ENCODE measurements at regions not wholly inside any gene's neighbourhood (a gene's known extent, or its start where the extent isn't known, plus 50 kb on each side); places are given as distances from the start of the nearest gene placed in this dataset.

DNA sequence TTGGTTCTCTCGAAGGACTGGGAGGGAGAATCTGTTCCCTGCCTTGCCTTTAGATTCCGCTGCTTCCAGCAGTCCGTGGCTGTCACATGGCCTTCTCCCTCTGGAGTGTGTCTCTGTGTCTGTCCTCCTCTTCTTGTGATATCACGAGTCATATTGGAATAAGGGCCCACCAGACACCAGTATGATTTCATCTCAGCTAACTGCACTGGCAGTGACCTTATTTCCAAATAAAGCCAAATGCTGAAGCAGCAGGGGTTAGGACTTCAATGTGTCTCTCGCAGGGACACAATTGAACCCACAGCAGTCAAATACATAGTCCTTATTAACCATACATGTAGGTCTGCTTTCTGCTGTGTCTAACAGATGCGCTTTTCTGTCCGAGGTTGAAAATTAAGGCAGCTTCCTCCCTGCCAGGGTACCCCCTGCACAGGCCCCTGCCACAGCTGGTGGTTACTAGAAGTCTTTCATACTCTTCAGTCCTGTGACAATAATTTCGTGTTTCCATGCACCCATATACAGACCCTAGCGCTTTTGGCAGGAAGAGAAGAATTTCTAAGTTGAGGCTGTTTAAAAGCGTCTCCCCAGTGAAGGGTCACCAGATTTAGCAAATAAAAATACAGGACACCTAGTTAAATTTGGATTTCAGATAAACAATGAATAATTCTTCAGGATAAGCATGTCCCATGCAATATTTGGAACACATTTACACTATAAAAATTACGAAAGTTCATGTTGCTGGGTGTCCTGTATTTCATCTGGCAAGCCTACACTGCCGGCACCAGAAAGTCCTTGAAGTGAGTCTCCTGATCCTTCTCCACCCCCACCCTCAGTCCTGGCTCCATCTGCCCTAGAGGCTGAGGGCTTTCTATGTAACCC, 182.1 kb downstream of the ETS2 start:
- Histone ChIP-seq H3K23ac (ENCODE audit: low read depth, low read length, poor library complexity) (no peak overlapping the region), H3K27me3 (ENCODE audit: control insufficient read depth in 3 of 3, insufficient read depth in 3 of 3, low read depth in 1 of 3, low read length in 3 of 3) (no peaks in the 10 kb centered on the region), H3K4me2 (ENCODE audit: insufficient read depth, low read length, poor library complexity, severe bottlenecking) (no peak overlapping the region), H3K79me1 (ENCODE audit: low read depth, low read length) (no peaks in the 10 kb centered on the region), H3K4ac (ENCODE audit: low read length) (no peak overlapping the region), H2AK5ac (ENCODE audit: low read depth, low read length) (no peak overlapping the region), H3K36me3 (replicated peaks in 1 of 2; ENCODE audit: control insufficient read depth in 2 of 2, insufficient read depth in 2 of 2, low read length in 2 of 2) (no peaks in the 10 kb centered on the region), H3K9me3 (replicated peaks in 1 of 2; ENCODE audit: control insufficient read depth in 2 of 2, insufficient read depth in 1 of 2, low read depth in 1 of 2, low read length in 2 of 2) (no peaks in the 10 kb centered on the region), H3K4me1 (ENCODE audit: control insufficient read depth in 2 of 2, insufficient read depth in 1 of 2, low read depth in 1 of 2, low read length in 2 of 2) (peaks cover 30 to 44% of the 10 kb centered on the region in 2 donors), H4K8ac (ENCODE audit: low read depth, low read length) (no peak overlapping the region), H2BK15ac (ENCODE audit: low read length) (no peak overlapping the region), H2BK5ac (ENCODE audit: low read length) (no peak overlapping the region), H3K14ac (ENCODE audit: low read length) (no peak overlapping the region), H2BK12ac (ENCODE audit: low read length) (no peak overlapping the region), H3K4me3 (ENCODE audit: low read length in 2 of 2) (no peak overlapping the region), H4K91ac (ENCODE audit: low read depth, low read length, poor library complexity) (no peak overlapping the region), H2BK120ac (ENCODE audit: low read depth, low read length) (no peak overlapping the region), H2AFZ (ENCODE audit: low read length) (peak overlapping the region; percentile 78), H3K27ac (replicated peaks; ENCODE audit: low read length) (no peak overlapping the region), H3K9ac (ENCODE audit: low read depth, low read length, poor library complexity) (no peak overlapping the region), H3K18ac (ENCODE audit: low read length) (no peak overlapping the region)
- no CpG with 5 or more reads among the region's 12 CpGs for WGBS, 2 donors (ENCODE audit: extremely low coverage in 2 of 2, insufficient read length in 2 of 2, insufficient replicate concordance in 1 of 2)
- DNase-seq (ENCODE audit: low spot score): no peak

DNA sequence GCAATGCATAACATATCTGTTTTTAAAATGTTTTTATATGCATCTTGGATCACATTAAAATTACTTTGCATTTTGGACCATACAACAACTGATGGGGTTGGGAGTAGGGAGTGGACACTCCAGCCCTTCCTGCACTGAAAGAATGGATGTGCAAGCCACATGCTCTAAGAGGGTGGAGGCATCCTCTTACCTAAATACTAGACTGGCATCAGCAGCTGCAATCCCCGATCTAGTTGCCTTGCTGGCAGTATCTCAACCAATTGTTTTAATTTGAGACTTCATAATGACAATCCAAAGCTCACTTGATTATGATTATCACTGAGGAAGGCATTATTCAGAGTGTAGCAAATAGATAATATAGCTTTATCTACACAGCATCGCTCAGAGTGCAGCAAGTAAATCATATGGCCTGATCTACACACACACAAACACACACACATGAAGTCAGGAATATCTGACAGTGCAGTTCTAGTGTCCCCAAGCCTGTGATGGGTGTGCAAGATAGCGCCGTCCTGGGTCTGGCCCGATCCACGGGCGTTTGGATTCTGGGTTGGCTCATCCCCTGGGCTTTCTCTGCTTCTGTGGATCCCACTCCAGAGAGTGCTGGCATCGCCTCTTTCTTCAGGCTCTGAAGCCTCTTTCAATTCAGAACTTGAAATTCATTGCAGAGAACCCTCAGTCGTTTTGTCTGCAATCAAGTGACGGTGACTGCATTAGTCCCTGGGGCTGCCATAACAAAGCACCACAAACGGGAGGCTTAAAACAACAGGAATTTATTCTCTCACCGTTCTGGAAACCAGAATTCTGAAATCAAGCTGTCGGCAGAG, 181.3 kb downstream of the ETS2 start:
- Histone ChIP-seq H3K27ac (replicated peaks; ENCODE audit: low read length) (no peak overlapping the region), H4K91ac (ENCODE audit: low read depth, low read length, poor library complexity) (no peak overlapping the region), H3K4me2 (ENCODE audit: insufficient read depth, low read length, poor library complexity, severe bottlenecking) (no peak overlapping the region), H3K36me3 (replicated peaks in 1 of 2; ENCODE audit: control insufficient read depth in 2 of 2, insufficient read depth in 2 of 2, low read length in 2 of 2) (no peaks in the 10 kb centered on the region), H3K18ac (ENCODE audit: low read length) (no peak overlapping the region), H3K4ac (ENCODE audit: low read length) (no peak overlapping the region), H3K23ac (ENCODE audit: low read depth, low read length, poor library complexity) (no peak overlapping the region), H2BK120ac (ENCODE audit: low read depth, low read length) (no peak overlapping the region), H3K4me3 (ENCODE audit: low read length in 2 of 2) (no peak overlapping the region), H2AK5ac (ENCODE audit: low read depth, low read length) (no peak overlapping the region), H2AFZ (ENCODE audit: low read length) (peak overlapping the region; percentile 78), H3K9ac (ENCODE audit: low read depth, low read length, poor library complexity) (no peak overlapping the region), H3K79me1 (ENCODE audit: low read depth, low read length) (no peaks in the 10 kb centered on the region), H3K4me1 (ENCODE audit: control insufficient read depth in 2 of 2, insufficient read depth in 1 of 2, low read depth in 1 of 2, low read length in 2 of 2) (peaks cover 27 to 39% of the 10 kb centered on the region in 2 donors), H4K8ac (ENCODE audit: low read depth, low read length) (no peak overlapping the region), H2BK5ac (ENCODE audit: low read length) (no peak overlapping the region), H2BK15ac (ENCODE audit: low read length) (no peak overlapping the region), H3K27me3 (ENCODE audit: control insufficient read depth in 3 of 3, insufficient read depth in 3 of 3, low read depth in 1 of 3, low read length in 3 of 3) (no peaks in the 10 kb centered on the region), H3K14ac (ENCODE audit: low read length) (no peak overlapping the region), H2BK12ac (ENCODE audit: low read length) (no peak overlapping the region), H3K9me3 (replicated peaks in 1 of 2; ENCODE audit: control insufficient read depth in 2 of 2, insufficient read depth in 1 of 2, low read depth in 1 of 2, low read length in 2 of 2) (no peaks in the 10 kb centered on the region)
- DNase-seq (ENCODE audit: low spot score): no peak
- WGBS, 2 donors (ENCODE audit: extremely low coverage in 2 of 2, insufficient read length in 2 of 2, insufficient replicate concordance in 1 of 2): no CpG with 5 or more reads among the region's 13 CpGs

DNA sequence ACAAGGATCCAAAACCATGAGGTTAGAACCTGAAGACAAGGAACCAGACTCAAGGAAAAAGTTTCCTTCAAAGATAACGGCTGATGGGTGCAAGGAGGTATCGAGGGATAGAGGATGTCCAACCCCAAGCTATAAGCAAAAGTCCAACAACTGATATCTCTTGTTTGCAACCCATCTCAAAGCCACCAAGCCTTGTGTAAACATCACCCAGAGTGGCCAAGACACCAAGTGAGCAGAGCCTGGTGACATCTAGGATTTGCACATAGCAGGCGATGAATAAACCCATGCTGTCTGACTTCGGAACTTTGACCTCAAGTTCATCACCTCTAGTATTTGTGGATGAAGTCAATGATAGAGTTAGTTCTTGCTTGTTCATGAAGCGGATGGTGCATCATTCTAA, 180.7 kb downstream of the ETS2 start:
- H3K4ac ChIP-seq (ENCODE audit: low read length): no peak overlapping the region
- DNase-seq (ENCODE audit: low spot score): no peak
- H3K18ac ChIP-seq (ENCODE audit: low read length): no peak overlapping the region
- H2BK15ac ChIP-seq (ENCODE audit: low read length): no peak overlapping the region
- no peak overlapping the region for H2AFZ ChIP-seq (ENCODE audit: low read length)
- H2BK5ac ChIP-seq (ENCODE audit: low read length): no peak overlapping the region
- H3K9ac ChIP-seq (ENCODE audit: low read depth, low read length, poor library complexity): no peak overlapping the region
- H4K8ac ChIP-seq (ENCODE audit: low read depth, low read length): no peak overlapping the region
- no peak overlapping the region for H4K91ac ChIP-seq (ENCODE audit: low read depth, low read length, poor library complexity)
- H3K4me2 ChIP-seq (ENCODE audit: insufficient read depth, low read length, poor library complexity, severe bottlenecking): no peak overlapping the region
- no peak overlapping the region for H3K4me3 ChIP-seq (ENCODE audit: low read length in 2 of 2)
- no peak overlapping the region for H3K14ac ChIP-seq (ENCODE audit: low read length)
- peaks cover 31 to 39% of the 10 kb centered on the region in 2 donors for H3K4me1 ChIP-seq (ENCODE audit: control insufficient read depth in 2 of 2, insufficient read depth in 1 of 2, low read depth in 1 of 2, low read length in 2 of 2)
- H2BK120ac ChIP-seq (ENCODE audit: low read depth, low read length): no peak overlapping the region
- no peak overlapping the region for H2BK12ac ChIP-seq (ENCODE audit: low read length)
- H3K23ac ChIP-seq (ENCODE audit: low read depth, low read length, poor library complexity): no peak overlapping the region
- no peaks in the 10 kb centered on the region for H3K79me1 ChIP-seq (ENCODE audit: low read depth, low read length)
- H3K27me3 ChIP-seq (ENCODE audit: control insufficient read depth in 3 of 3, insufficient read depth in 3 of 3, low read depth in 1 of 3, low read length in 3 of 3): no peaks in the 10 kb centered on the region
- H3K36me3 ChIP-seq (replicated peaks in 1 of 2; ENCODE audit: control insufficient read depth in 2 of 2, insufficient read depth in 2 of 2, low read length in 2 of 2): no peaks in the 10 kb centered on the region
- no peaks in the 10 kb centered on the region for H3K9me3 ChIP-seq (replicated peaks in 1 of 2; ENCODE audit: control insufficient read depth in 2 of 2, insufficient read depth in 1 of 2, low read depth in 1 of 2, low read length in 2 of 2)
- H3K27ac ChIP-seq (replicated peaks; ENCODE audit: low read length): no peak overlapping the region
- H2AK5ac ChIP-seq (ENCODE audit: low read depth, low read length): no peak overlapping the region
- no CpG with 5 or more reads among the region's 5 CpGs for WGBS, 2 donors (ENCODE audit: extremely low coverage in 2 of 2, insufficient read length in 2 of 2, insufficient replicate concordance in 1 of 2)
